ENCODE measurements at regions not wholly inside any gene's neighbourhood (a gene's known extent, or its start where the extent isn't known, plus 50 kb on each side); places are given as distances from the start of the nearest gene placed in this dataset.

GRCh38 chr2:187125318-187125717 is 276.3 kb upstream of the ZSWIM2 start:
- no peak overlapping the region for H3K27ac Mint-ChIP-seq
- no peak for DNase-seq (ENCODE audit: low spot score in 2 of 2)
- H3K9me3 Mint-ChIP-seq, result peaks cover 0 to 8% of the 10 kb centered on the region in 2 donors
- ATAC-seq, result no peak
- no peaks in the 10 kb centered on the region for H3K36me3 Mint-ChIP-seq

DNA sequence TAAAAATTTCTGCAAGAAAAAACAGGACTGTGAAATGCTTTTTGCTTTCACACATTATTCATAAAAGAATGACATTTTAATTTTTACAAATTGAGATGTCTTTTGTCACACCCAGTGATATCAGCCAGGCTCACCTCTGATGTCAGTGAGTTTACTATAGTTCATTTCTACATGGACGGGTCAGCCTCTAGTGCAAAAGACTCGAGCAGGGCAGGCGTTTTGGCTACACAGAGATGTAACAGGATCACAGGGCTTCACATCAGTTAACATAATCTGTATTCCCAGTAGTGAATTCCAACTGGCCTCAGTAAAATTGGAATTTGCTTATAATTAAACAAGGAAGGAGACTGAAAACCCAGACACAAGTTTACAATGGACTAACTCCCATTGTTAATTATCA is 275.6 kb upstream of the ZSWIM2 start:
- H3K27ac Mint-ChIP-seq, result no peak overlapping the region
- no peak for ATAC-seq
- H3K9me3 Mint-ChIP-seq, result peaks cover 0 to 8% of the 10 kb centered on the region in 2 donors
- no peaks in the 10 kb centered on the region for H3K36me3 Mint-ChIP-seq
- DNase-seq (ENCODE audit: low spot score in 2 of 2), result no peak

DNA sequence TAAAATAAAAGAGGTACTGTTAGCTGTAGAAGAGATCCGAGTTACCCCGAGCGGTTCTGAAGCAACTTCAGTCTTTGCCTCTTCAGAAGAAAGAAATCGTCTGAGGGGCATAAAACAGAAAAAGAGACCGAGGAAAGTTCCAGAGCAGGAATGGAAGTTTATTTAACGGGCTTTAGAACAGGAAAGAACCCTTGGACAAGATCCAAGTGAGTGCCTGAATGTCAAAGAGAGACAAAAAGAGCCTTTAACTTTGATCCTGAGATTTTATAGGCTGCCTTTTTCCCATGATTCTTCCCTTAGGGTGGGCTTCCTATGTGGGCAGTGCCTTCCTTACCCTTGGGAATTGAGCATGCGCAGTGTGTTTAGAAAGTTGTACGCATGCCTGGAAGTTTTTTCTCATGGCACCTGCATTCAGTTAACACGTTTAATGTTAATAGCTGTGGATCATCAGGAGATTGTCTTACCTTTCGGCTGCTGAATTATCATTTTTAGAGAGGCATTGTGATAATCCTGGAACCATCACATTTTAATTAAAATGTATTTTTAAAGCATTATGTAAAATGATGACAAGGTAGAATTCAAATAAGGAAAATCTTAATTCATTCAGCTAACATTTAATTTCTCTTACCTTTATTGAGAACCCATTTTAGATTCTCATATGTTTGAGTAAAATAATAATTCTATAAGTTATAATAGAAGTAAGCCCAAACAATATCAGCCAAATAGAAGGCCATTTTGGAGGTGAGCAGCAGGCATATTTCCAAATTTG is 269.5 kb upstream of the ZSWIM2 start:
- H3K9me3 Mint-ChIP-seq, result peaks cover 0 to 11% of the 10 kb centered on the region in 2 donors
- H3K36me3 Mint-ChIP-seq, result no peaks in the 10 kb centered on the region
- H3K27ac Mint-ChIP-seq, result no peak overlapping the region
- DNase-seq (ENCODE audit: low spot score in 2 of 2) (no peak), ATAC-seq (no peak)

DNA sequence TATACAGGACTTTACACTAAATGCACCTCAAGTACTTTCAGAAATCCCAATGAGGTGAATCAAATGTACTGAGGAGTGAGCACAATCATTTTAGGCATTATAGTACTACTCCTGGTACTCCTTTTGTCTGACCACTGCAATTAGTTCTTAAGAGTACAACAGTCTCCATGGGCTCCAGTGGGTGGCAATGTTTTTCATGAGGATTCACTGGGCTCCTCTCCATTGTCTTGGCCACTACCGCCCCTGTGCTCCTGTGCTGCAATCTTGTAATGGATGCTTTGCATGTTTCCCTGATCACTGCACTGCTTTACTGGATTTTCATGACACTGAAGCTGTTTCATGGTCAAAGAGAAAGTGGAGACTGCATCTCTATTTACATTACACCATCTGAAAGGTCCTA is 268.5 kb upstream of the ZSWIM2 start:
- DNase-seq (ENCODE audit: low spot score in 2 of 2) (no peak), ATAC-seq (no peak)
- no peak overlapping the region for H3K27ac Mint-ChIP-seq
- no peaks in the 10 kb centered on the region for H3K36me3 Mint-ChIP-seq
- peaks cover 0 to 11% of the 10 kb centered on the region in 2 donors for H3K9me3 Mint-ChIP-seq

DNA sequence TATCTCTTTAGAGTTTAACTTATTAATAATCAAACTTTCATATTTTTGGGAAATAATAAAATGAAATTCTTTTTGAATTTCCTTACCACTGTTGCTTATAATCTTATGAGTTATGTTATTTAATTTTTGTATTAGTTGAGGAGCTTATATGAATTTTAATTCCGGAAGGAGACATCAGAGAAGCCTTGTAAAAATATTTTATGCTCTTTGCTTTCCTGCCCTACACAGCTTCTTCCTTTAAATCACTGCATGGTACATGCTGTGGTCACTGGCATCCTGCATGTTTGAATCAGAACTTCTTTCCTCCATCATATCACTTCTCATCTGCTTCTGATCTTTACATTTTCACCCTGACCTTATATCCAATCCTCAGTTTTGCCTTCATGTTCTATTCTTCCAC is 266.7 kb upstream of the ZSWIM2 start:
- no peak for ATAC-seq
- H3K27ac Mint-ChIP-seq, result no peak overlapping the region

DNA sequence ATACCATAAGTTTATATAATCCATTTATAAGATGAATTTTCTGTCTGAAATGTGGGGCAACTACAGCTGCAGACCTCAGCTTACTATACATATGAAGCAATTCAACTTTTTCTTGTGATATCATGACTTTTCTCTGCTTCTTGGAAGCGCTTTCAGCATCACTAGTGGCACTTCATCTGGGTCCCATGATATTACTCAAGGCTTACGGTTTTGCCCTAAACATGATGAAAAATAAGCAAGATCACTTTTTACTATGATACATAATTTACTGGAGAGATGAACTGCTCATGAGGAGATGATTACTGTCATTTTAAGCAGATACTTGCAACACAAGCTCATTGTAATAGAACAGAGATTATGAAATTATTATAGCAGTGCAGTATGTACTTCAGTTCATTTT is 258.0 kb upstream of the ZSWIM2 start:
- Mint-ChIP-seq H3K36me3 (no peaks in the 10 kb centered on the region), H3K27ac (no peak overlapping the region), H3K9me3 (peaks cover 0 to 4% of the 10 kb centered on the region in 2 donors)
- no peak for DNase-seq (ENCODE audit: low spot score in 2 of 2)
- no peak for ATAC-seq

More for the DNA sequence above, 266.7 kb upstream of the ZSWIM2 start:
- H3K9me3 Mint-ChIP-seq, result peaks cover 0 to 8% of the 10 kb centered on the region in 2 donors
- DNase-seq (ENCODE audit: low spot score in 2 of 2), result no peak
- no peaks in the 10 kb centered on the region for H3K36me3 Mint-ChIP-seq

- Mint-ChIP-seq H3K36me3 (no peaks in the 10 kb centered on the region), H3K9me3 (no peaks in the 10 kb centered on the region), H3K27ac (no peak overlapping the region)
- no peak for ATAC-seq
- no peak for DNase-seq (ENCODE audit: low spot score in 2 of 2)
Measured at GRCh38 chr2:187105218-187105617, 256.2 kb upstream of the ZSWIM2 start.

- Mint-ChIP-seq H3K9me3 (no peaks in the 10 kb centered on the region), H3K36me3 (no peaks in the 10 kb centered on the region), H3K27ac (no peak overlapping the region)
- ATAC-seq (no peak), DNase-seq (ENCODE audit: low spot score in 2 of 2) (no peak)
Measured at GRCh38 chr2:187102381-187102780, 253.4 kb upstream of the ZSWIM2 start.

- no peaks in the 10 kb centered on the region for H3K9me3 Mint-ChIP-seq
- no peaks in the 10 kb centered on the region for H3K36me3 Mint-ChIP-seq
- no peak overlapping the region for H3K27ac Mint-ChIP-seq
- DNase-seq (ENCODE audit: low spot score in 2 of 2) (no peak), ATAC-seq (no peak)
Measured at GRCh38 chr2:187098154-187098553, 249.2 kb upstream of the ZSWIM2 start.

DNA sequence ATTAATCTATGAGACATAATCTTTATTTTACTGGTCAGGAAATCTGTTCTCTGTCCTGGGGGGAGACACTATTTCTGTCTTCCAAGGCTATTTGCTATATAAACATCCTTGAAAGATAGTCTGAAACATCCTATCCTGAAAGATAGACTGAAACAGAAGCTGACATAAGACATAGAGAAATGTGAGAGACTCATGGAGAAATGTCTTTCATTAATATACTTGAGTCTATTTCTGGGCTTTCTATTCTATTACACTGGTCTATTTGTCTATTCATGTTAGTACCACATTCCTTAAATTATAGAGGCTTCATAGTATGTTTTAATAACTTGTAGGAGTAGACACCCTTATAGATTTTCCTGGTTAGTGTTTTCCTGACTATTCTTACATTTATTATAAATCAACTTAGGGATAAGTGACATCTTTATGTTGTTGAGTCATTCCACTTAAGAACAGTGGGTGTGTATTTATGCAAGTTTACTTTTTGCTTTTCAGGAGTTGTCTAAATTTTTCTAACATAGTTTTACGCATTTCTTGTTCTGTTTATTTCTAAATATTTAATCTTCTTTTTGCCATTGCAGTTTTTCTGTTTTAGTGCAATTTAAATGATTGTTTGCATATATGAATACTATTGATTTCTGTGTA is 244.9 kb upstream of the ZSWIM2 start:
- DNase-seq (ENCODE audit: low spot score in 2 of 2), result no peak
- ATAC-seq, result no peak
- Mint-ChIP-seq H3K9me3 (peaks cover 5 to 7% of the 10 kb centered on the region in 2 donors), H3K27ac (no peak overlapping the region), H3K36me3 (no peaks in the 10 kb centered on the region)

DNA sequence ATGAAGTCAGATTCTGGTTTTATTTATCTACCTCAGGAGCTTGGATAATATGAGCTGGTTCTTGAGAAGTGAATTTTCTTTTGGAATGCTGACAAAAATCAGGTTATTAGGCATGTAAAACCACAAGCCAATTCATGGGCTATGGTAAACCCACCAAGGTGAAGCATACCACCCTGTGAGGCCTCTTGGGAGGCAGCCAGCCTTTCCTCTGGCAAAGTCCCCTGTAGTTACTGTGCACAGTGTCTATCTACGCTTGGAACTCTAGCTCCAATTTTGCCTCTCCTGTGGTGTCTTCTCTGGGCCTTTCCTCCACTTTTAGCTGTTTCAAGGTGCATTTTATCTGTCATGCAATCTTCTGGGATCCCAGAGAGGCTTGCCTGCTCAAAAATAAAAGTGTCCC is 242.7 kb upstream of the ZSWIM2 start:
- no peak overlapping the region for H3K27ac Mint-ChIP-seq
- ATAC-seq (no peak), DNase-seq (ENCODE audit: low spot score in 2 of 2) (no peak)
- no peaks in the 10 kb centered on the region for H3K36me3 Mint-ChIP-seq
- H3K9me3 Mint-ChIP-seq, result peaks cover 7 to 9% of the 10 kb centered on the region in 2 donors

GRCh38 chr2:187084524-187084923 is 235.6 kb upstream of the ZSWIM2 start:
- H3K36me3 Mint-ChIP-seq, result no peaks in the 10 kb centered on the region
- no peak overlapping the region for H3K27ac Mint-ChIP-seq
- H3K9me3 Mint-ChIP-seq, result peaks cover 12 to 13% of the 10 kb centered on the region in 2 donors
- ATAC-seq, result no peak
- no peak for DNase-seq (ENCODE audit: low spot score in 2 of 2)

- DNase-seq (ENCODE audit: low spot score in 2 of 2), result no peak
- H3K36me3 Mint-ChIP-seq, result no peaks in the 10 kb centered on the region
- peaks cover 4 to 8% of the 10 kb centered on the region in 2 donors for H3K9me3 Mint-ChIP-seq
Measured at GRCh38 chr2:187081461-187081860, 232.5 kb upstream of the ZSWIM2 start.

GRCh38 chr2:187079901-187080300 is 230.9 kb upstream of the ZSWIM2 start:
- Mint-ChIP-seq H3K36me3 (no peaks in the 10 kb centered on the region), H3K9me3 (peaks cover 5 to 8% of the 10 kb centered on the region in 2 donors), H3K27ac (no peak overlapping the region)
- DNase-seq (ENCODE audit: low spot score in 2 of 2) (no peak), ATAC-seq (no peak)

More at GRCh38 chr2:187081461-187081860, 232.5 kb upstream of the ZSWIM2 start:
- H3K27ac Mint-ChIP-seq, result no peak overlapping the region
- no peak for ATAC-seq

DNA sequence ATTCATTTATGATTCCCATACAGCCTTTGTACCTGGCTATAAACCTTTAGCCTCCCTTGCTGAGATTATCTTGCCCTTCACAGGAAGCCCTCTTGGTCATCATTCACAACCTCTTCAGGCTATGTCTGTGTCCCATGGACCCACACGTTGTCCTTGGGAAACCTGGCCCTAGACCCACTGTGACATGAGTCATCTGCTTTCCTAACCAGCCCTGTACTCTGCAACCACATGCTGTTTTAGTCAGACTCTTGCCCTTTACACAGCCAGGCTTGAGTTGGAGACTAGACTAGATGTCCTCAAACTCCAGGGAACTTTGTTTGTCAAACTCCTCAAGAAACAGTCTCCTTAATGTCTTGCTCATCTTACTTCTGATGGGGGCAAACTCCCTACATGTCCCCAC is 229.3 kb upstream of the ZSWIM2 start:
- DNase-seq (ENCODE audit: low spot score in 2 of 2), result no peak

GRCh38 chr2:187075671-187076070 is 226.7 kb upstream of the ZSWIM2 start:
- Mint-ChIP-seq H3K27ac (no peak overlapping the region), H3K36me3 (no peaks in the 10 kb centered on the region), H3K9me3 (peaks cover 0 to 4% of the 10 kb centered on the region in 2 donors)
- no peak for DNase-seq (ENCODE audit: low spot score in 2 of 2)
- no peak for ATAC-seq

More for the DNA sequence above, 229.3 kb upstream of the ZSWIM2 start:
- Mint-ChIP-seq H3K9me3 (peaks cover 0 to 4% of the 10 kb centered on the region in 2 donors), H3K36me3 (no peaks in the 10 kb centered on the region), H3K27ac (no peak overlapping the region)
- no peak for ATAC-seq

DNA sequence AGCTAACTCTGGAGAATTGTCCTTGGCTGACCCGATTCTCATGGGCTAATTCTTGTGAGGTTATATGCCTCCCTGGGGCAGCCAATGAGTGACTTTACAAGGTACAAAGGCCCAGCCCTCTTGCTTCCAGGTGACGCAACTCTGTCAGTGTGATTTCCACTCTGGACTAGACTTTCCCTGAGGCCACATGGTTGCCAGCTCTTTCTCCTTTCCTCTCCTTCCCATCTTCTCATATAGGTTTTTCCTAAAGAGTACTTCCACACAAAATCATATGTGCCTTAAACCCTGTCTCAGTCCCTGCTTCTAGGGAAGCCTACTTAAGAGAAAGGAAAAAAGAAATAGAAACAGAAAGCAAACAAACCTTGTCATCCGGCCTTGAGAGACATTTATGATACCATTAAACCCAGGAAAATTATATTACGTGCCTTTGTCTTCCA is 226.2 kb upstream of the ZSWIM2 start:
- ATAC-seq, result no peak
- Mint-ChIP-seq H3K36me3 (no peaks in the 10 kb centered on the region), H3K27ac (no peak overlapping the region), H3K9me3 (peaks cover 0 to 4% of the 10 kb centered on the region in 2 donors)
- no peak for DNase-seq (ENCODE audit: low spot score in 2 of 2)

- ATAC-seq (no peak), DNase-seq (ENCODE audit: low spot score in 2 of 2) (no peak)
- Mint-ChIP-seq H3K27ac (no peak overlapping the region), H3K36me3 (no peaks in the 10 kb centered on the region), H3K9me3 (peaks cover 4 to 8% of the 10 kb centered on the region in 2 donors)
Measured at GRCh38 chr2:187058198-187058597, 209.2 kb upstream of the ZSWIM2 start.
